HepG2 (cell line): ENCODE measurements at regions not wholly inside any gene's neighbourhood (a gene's known extent, or its start where the extent isn't known, plus 50 kb on each side); places are given as distances from the start of the nearest gene placed in this dataset.

Source experiments
- ATAC-seq: fragments of 200-7000 bp; cut with Tn5 transposase; 3 replicates; pipeline ENCODE4 v1.9.1; 2020; ENCODE audit warnings: mild to moderate bottlenecking, moderate library complexity
- BruUV-seq: library from RNA; stranded (reverse); fragments of 400-500 nt; replicated peaks from 2 replicates; lab custom pipeline; 2021; lab: Mats Ljungman, UMichigan
- CTCF ChIA-PET: fragments of 300-600 bp; formaldehyde crosslinking; extraction: SDS; loops from one replicate; lab custom pipeline; 2021; ENCODE audit warnings: low total read pairs, inconsistent platforms, low intra/inter-chr PET ratio; lab: Yijun Ruan, JAX
- POLR2A ChIA-PET: fragments of 350-600 bp; sonication (Branson Sonifier 250); formaldehyde crosslinking; loops from one replicate; lab custom pipeline; 2020; ENCODE audit warnings: antibody characterized with exemption, inconsistent platforms; lab: Yijun Ruan, JAX
- DNase-seq: peaks from one replicate; pipeline ENCODE4 v3.0.0-alpha.2; 2015; ENCODE audit warnings: low spot score
- FAIRE-seq: peaks from 3 replicates; lab custom pipeline; 2011; peaks lifted over from hg19 to GRCh38; lab: Jason Lieb, UNC
- H2AFZ ChIP-seq: one replicate; pipeline ENCODE4 v1.6.1; 2011; ENCODE audit warnings: low read length, inconsistent platforms
- H3K27ac ChIP-seq: fragments of 300-600 bp; 3 replicates; pipeline ENCODE4 v1.8.0; 2011; ENCODE audit warnings: mixed run types, mild to moderate bottlenecking, mixed read lengths, low read length, inconsistent platforms; ENCODE audit not compliant: insufficient read depth; ENCODE audit errors: extremely low read length
- H3K27me3 ChIP-seq, 2 experiments: fragments of 200-600 bp in 1 of 2; 2 replicates in 1 of 2; 3 replicates in 1 of 2; pipeline versions ENCODE4 v1.6.0 to v1.8.0; 2011; ENCODE audit warnings: low read length in 2 of 2, mild to moderate bottlenecking in 2 of 2, moderate library complexity in 2 of 2, inconsistent platforms in 1 of 2; ENCODE audit not compliant: insufficient read depth in 2 of 2, control insufficient read depth in 1 of 2
- H3K36me3 ChIP-seq, 2 experiments: fragments of 200-600 bp in 1 of 2; replicated peaks in 1 of 2; 2 replicates in 1 of 2; 3 replicates in 1 of 2; pipeline versions ENCODE4 v1.5.1 to v1.8.0; 2011; ENCODE audit warnings: low read length in 2 of 2, inconsistent platforms in 1 of 2; ENCODE audit not compliant: insufficient read depth in 2 of 2, control insufficient read depth in 1 of 2
- H3K4me1 ChIP-seq: 2 replicates; pipeline ENCODE4 v1.5.1; 2012; ENCODE audit warnings: low read length, inconsistent platforms; ENCODE audit not compliant: insufficient read depth
- H3K4me2 ChIP-seq: 2 replicates; pipeline ENCODE4 v1.6.0; 2011; ENCODE audit warnings: low read depth, low read length, inconsistent platforms
- H3K4me3 ChIP-seq, 3 experiments: fragments of 200-600 bp in 1 of 3; sonication (generic), shearing (Covaris generic) in 1 of 3; replicated peaks in 1 of 3; 2 replicates each; pipeline ENCODE4 v1.5.1; 2011 to 2016; ENCODE audit warnings: low read length in 3 of 3, inconsistent platforms in 2 of 3, low read depth in 2 of 3, mild to moderate bottlenecking in 2 of 3, control low read depth in 1 of 3, mixed read lengths in 1 of 3; ENCODE audit not compliant: insufficient read depth in 1 of 3
- H3K79me2 ChIP-seq: one replicate; pipeline ENCODE4 v1.6.1; 2011; ENCODE audit warnings: low read length, inconsistent platforms; ENCODE audit not compliant: insufficient read depth
- H3K9ac ChIP-seq: 2 replicates; pipeline ENCODE4 v1.6.0; 2011; ENCODE audit warnings: mild to moderate bottlenecking, low read depth, low read length, inconsistent platforms; ENCODE audit not compliant: insufficient read depth
- H3K9me3 ChIP-seq: 2 replicates; pipeline ENCODE4 v1.5.1; 2012; ENCODE audit warnings: mild to moderate bottlenecking, low read length
- H4K20me1 ChIP-seq: 2 replicates; pipeline ENCODE4 v1.6.0; 2011; ENCODE audit warnings: inconsistent platforms, mild to moderate bottlenecking, low read length, moderate library complexity; ENCODE audit not compliant: insufficient read depth
- AKAP8 ChIP-seq: sonication (generic); formaldehyde crosslinking; IDR thresholded peaks from 2 replicates; pipeline ENCODE4 v1.5.1; 2020; ENCODE audit warnings: mild to moderate bottlenecking, missing genetic modification reagents
- ELF4 ChIP-seq: sonication (generic); formaldehyde crosslinking; IDR thresholded peaks from 2 replicates; pipeline ENCODE4 v1.5.0; 2020; ENCODE audit warnings: missing genetic modification reagents, mild to moderate bottlenecking, moderate library complexity, borderline replicate concordance
- FOXP1 ChIP-seq, 2 experiments: fragments of 450-650 bp in 1 of 2; IDR thresholded peaks; 2 replicates each; pipeline ENCODE4 v1.6.1; 2017 to 2018; ENCODE audit warnings: antibody characterized with exemption in 1 of 2
- PAF1 ChIP-seq: IDR thresholded peaks from 2 replicates; pipeline ENCODE4 v1.6.1; 2016; ENCODE audit warnings: missing genetic modification reagents, missing compliant biosample characterization
- PHF5A ChIP-seq: IDR thresholded peaks from one replicate; pipeline ENCODE4 v1.6.1; 2018; ENCODE audit warnings: low read depth, missing genetic modification reagents; ENCODE audit not compliant: unreplicated experiment
- RARA ChIP-seq: IDR thresholded peaks from 2 replicates; pipeline ENCODE4 v1.6.1; 2016; ENCODE audit warnings: missing genetic modification reagents, missing compliant biosample characterization
- STAG1 ChIP-seq: sonication (generic); formaldehyde crosslinking; IDR thresholded peaks from 2 replicates; pipeline ENCODE4 v1.4.0; 2020; ENCODE audit warnings: missing genetic modification reagents
- ZFP36 ChIP-seq: fragments of 150-350 bp; IDR thresholded peaks from 2 replicates; pipeline ENCODE4 v1.6.1; 2018; ENCODE audit warnings: borderline replicate concordance, low read length, low read depth; ENCODE audit not compliant: partially characterized antibody
- ZNF180 ChIP-seq: sonication (generic); formaldehyde crosslinking; IDR thresholded peaks from 2 replicates; pipeline ENCODE4 v1.4.0; 2020; ENCODE audit warnings: low read depth, missing genetic modification reagents, borderline replicate concordance
- ZNF264 ChIP-seq: sonication (generic); formaldehyde crosslinking; IDR thresholded peaks from 2 replicates; pipeline ENCODE4 v1.4.0; 2020; ENCODE audit warnings: missing genetic modification reagents
- ZNF549 ChIP-seq: sonication (generic); formaldehyde crosslinking; IDR thresholded peaks from 2 replicates; pipeline ENCODE4 v1.5.0; 2020; ENCODE audit warnings: missing genetic modification reagents
- ZNF7 ChIP-seq: IDR thresholded peaks from 2 replicates; pipeline ENCODE4 v1.6.1; 2016; ENCODE audit warnings: missing biosample characterization, missing genetic modification reagents
- ZNF780A ChIP-seq: sonication (generic); formaldehyde crosslinking; IDR thresholded peaks from 2 replicates; pipeline ENCODE4 v1.8.0; 2022; ENCODE audit warnings: mild to moderate bottlenecking, missing genetic modification reagents, moderate library complexity
- whole genome bisulfite sequencing: methylation state at CpG from one replicate; pipeline ENCODE4 v1.1.6; 2017; ENCODE audit warnings: low lambda C conversion rate; 5-methylcytosine and 5-hydroxymethylcytosine counted together
- in situ Hi-C: cut with HindIII; loops from 2 replicates; pipeline ENCODE4 v1.10.0; 2017; ENCODE audit warnings: low pct_unique_long_range_greater_than_20kb; ENCODE audit not compliant: extremely low pct_ligation_motif_present
- intact Hi-C: fragments of 100-400 bp; cut with micrococcal nuclease; formaldehyde crosslinking; loops from one replicate; pipeline ENCODE4 v1.10.0; 2022; ENCODE audit not compliant: unreplicated experiment
- TF ChIP-seq, protein P1 (sequence below): sonication (generic); formaldehyde crosslinking; IDR thresholded peaks from 2 replicates; pipeline ENCODE4 v1.4.0; 2020; ENCODE audit warnings: missing genetic modification reagents
- TF ChIP-seq, protein P2 (sequence below): sonication (generic); formaldehyde crosslinking; IDR thresholded peaks from 2 replicates; pipeline ENCODE4; 2020; ENCODE audit warnings: missing genetic modification reagents, mild to moderate bottlenecking, borderline replicate concordance

DNA sequence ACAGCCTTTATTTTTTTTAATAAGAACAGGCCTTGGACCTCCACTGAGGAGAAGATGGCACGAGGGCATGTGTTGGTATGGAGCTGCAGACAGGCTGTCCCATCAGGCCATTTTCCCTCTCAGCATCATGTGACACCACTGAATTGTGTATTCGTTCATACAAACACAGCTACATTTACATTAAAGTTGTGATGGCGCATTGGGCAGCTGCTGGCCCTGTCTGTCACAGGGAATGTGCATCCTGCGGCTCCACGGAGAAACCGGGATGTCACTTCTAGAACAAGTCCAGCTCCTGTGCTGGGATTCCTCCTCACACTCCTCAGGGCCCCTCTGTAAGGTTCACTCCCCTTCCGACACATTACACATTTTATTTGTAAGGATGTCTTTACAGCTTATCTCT, 147.6 kb upstream of the TNR start:
- H2AFZ ChIP-seq = no peak overlapping the region
- WGBS = 47% methylated on average over 3 of the region's 7 CpGs
- H4K20me1 ChIP-seq = no peaks in the 10 kb centered on the region
- no peaks in the 10 kb centered on the region for H3K79me2 ChIP-seq
- FAIRE-seq (no peak), ATAC-seq (no peak)
- H3K4me3 ChIP-seq = no peak overlapping the region
- no TSS peak for BruUV-seq
- in situ Hi-C loops = loop anchor here (25.0 kb wide), 1 partner anchor 729 kb away; no protein-coding TSS in a partner anchor
- TF ChIP-seq ZNF780A (no peak), ELF4 (CRISPR knock-in tag) (no peak), STAG1 (CRISPR knock-in tag) (no peak), ZNF7 (CRISPR knock-in tag) (no peak), PHF5A (CRISPR knock-in tag) (no peak), PAF1 (CRISPR knock-in tag) (no peak), ZNF180 (CRISPR knock-in tag) (no peak), RARA (CRISPR knock-in tag) (no peak), ZNF549 (CRISPR knock-in tag) (no peak), ZFP36 (no peak), ZNF264 (CRISPR knock-in tag) (no peak), FOXP1 (IDR thresholded peaks at IDR 0.05) (no peak), FOXP1 (CRISPR knock-in tag; IDR thresholded peaks at IDR 0.05) (no peak), AKAP8 (CRISPR knock-in tag) (no peak)
- TF ChIP-seq, protein P1, sequence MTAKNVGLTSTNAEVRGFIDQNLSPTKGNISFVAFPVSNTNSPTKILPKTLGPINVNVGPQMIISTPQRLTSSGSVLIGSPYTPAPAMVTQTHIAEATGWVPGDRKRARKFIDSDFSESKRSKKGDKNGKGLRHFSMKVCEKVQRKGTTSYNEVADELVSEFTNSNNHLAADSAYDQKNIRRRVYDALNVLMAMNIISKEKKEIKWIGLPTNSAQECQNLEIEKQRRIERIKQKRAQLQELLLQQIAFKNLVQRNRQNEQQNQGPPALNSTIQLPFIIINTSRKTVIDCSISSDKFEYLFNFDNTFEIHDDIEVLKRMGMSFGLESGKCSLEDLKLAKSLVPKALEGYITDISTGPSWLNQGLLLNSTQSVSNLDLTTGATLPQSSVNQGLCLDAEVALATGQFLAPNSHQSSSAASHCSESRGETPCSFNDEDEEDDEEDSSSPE (CRISPR knock-in tag) = no peak
- TF ChIP-seq, protein P2, sequence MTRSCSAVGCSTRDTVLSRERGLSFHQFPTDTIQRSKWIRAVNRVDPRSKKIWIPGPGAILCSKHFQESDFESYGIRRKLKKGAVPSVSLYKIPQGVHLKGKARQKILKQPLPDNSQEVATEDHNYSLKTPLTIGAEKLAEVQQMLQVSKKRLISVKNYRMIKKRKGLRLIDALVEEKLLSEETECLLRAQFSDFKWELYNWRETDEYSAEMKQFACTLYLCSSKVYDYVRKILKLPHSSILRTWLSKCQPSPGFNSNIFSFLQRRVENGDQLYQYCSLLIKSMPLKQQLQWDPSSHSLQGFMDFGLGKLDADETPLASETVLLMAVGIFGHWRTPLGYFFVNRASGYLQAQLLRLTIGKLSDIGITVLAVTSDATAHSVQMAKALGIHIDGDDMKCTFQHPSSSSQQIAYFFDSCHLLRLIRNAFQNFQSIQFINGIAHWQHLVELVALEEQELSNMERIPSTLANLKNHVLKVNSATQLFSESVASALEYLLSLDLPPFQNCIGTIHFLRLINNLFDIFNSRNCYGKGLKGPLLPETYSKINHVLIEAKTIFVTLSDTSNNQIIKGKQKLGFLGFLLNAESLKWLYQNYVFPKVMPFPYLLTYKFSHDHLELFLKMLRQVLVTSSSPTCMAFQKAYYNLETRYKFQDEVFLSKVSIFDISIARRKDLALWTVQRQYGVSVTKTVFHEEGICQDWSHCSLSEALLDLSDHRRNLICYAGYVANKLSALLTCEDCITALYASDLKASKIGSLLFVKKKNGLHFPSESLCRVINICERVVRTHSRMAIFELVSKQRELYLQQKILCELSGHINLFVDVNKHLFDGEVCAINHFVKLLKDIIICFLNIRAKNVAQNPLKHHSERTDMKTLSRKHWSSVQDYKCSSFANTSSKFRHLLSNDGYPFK (CRISPR knock-in tag) = no peak
- TF ChIP-seq, all 625 proteins: peak for 0
- DNase-seq = no peak
- Histone ChIP-seq H3K36me3 (no peaks in the 10 kb centered on the region), H3K27ac (no peak overlapping the region), H3K9ac (no peak overlapping the region), H3K9me3 (no peaks in the 10 kb centered on the region), H3K27me3 (peaks cover 2 to 4% of the 10 kb centered on the region in 2 experiments; a peak in 1 of 5 replicates), H3K4me2 (no peak overlapping the region), H3K4me1 (no peaks in the 10 kb centered on the region)
- intact Hi-C loops = loop anchor here (5.0 kb wide), 1 partner anchor 409 kb away; no protein-coding TSS in a partner anchor
- CTCF ChIA-PET = no interaction called here
- POLR2A ChIA-PET = no interaction called here
